Astrocyte (in vitro differentiated cells and primary cell): ENCODE measurements at regions not wholly inside any gene's neighbourhood (a gene's known extent, or its start where the extent isn't known, plus 50 kb on each side); places are given as distances from the start of the nearest gene placed in this dataset.

Experiments
- DNase-seq: peaks from one replicate; pipeline ENCODE4 v3.0.0-alpha.2; 2010; ENCODE audit warnings: low read depth
- FAIRE-seq: peaks from 2 replicates; lab custom pipeline; 2011; peaks lifted over from hg19 to GRCh38; lab: Jason Lieb, UNC
- H2AFZ ChIP-seq: 2 replicates; pipeline ENCODE4 v1.6.0; 2012; ENCODE audit warnings: low read depth, low read length, inconsistent platforms
- H3K27ac ChIP-seq: 2 replicates; pipeline ENCODE4 v1.5.1; 2011; ENCODE audit warnings: low read depth, low read length, inconsistent platforms
- H3K27me3 ChIP-seq: 2 replicates; pipeline ENCODE4 v1.6.0; 2011; ENCODE audit warnings: low read length, inconsistent platforms; ENCODE audit not compliant: insufficient read depth
- H3K36me3 ChIP-seq: 2 replicates; pipeline ENCODE4 v1.5.1; 2011; ENCODE audit warnings: low read length, inconsistent platforms; ENCODE audit not compliant: insufficient read depth
- H3K4me1 ChIP-seq: 2 replicates; pipeline ENCODE4 v1.5.1; 2011; ENCODE audit warnings: low read length, inconsistent platforms; ENCODE audit not compliant: insufficient read depth
- H3K4me2 ChIP-seq: 2 replicates; pipeline ENCODE4 v1.6.0; 2012; ENCODE audit warnings: low read length, inconsistent platforms
- H3K4me3 ChIP-seq: 2 replicates; pipeline ENCODE4 v1.5.1; 2011; ENCODE audit warnings: low read depth, mild to moderate bottlenecking, low read length, inconsistent platforms; ENCODE audit not compliant: insufficient read depth
- H3K79me2 ChIP-seq: 2 replicates; pipeline ENCODE4 v1.6.0; 2012; ENCODE audit warnings: mild to moderate bottlenecking, low read length, inconsistent platforms; ENCODE audit not compliant: insufficient read depth
- H3K9ac ChIP-seq: 2 replicates; pipeline ENCODE4 v1.6.0; 2012; ENCODE audit warnings: mild to moderate bottlenecking, low read length, inconsistent platforms
- H3K9me3 ChIP-seq: 2 replicates; pipeline ENCODE4 v1.5.1; 2012; ENCODE audit warnings: low read depth, mild to moderate bottlenecking, low read length, inconsistent platforms; ENCODE audit not compliant: insufficient read depth
- H4K20me1 ChIP-seq: 2 replicates; pipeline ENCODE4 v1.6.0; 2012; ENCODE audit warnings: low read length, inconsistent platforms; ENCODE audit not compliant: insufficient read depth
- H3K27ac Mint-ChIP-seq: one replicate; pipeline ENCODE4 v1.8.0; 2021; ENCODE audit warnings: mild to moderate bottlenecking, mixed read lengths; ENCODE audit not compliant: unreplicated experiment
- H3K27me3 Mint-ChIP-seq: one replicate; pipeline ENCODE4 v1.8.0; 2021; ENCODE audit warnings: low read depth, mixed read lengths; ENCODE audit not compliant: unreplicated experiment
- H3K36me3 Mint-ChIP-seq: one replicate; pipeline ENCODE4 v1.8.0; 2021; ENCODE audit warnings: low read depth, mixed read lengths; ENCODE audit not compliant: unreplicated experiment
- H3K4me1 Mint-ChIP-seq: one replicate; pipeline ENCODE4 v1.8.0; 2021; ENCODE audit warnings: low read depth, mixed read lengths; ENCODE audit not compliant: unreplicated experiment
- H3K4me3 Mint-ChIP-seq: one replicate; pipeline ENCODE4 v1.8.0; 2021; ENCODE audit warnings: mild to moderate bottlenecking, moderate library complexity, mixed read lengths; ENCODE audit not compliant: unreplicated experiment
- H3K9me3 Mint-ChIP-seq: one replicate; pipeline ENCODE4 v1.8.0; 2021; ENCODE audit warnings: mild to moderate bottlenecking, mixed read lengths; ENCODE audit not compliant: unreplicated experiment
- CTCF ChIP-seq: IDR thresholded peaks from 2 replicates; pipeline ENCODE4 v1.5.1; 2011; ENCODE audit warnings: low read depth, mild to moderate bottlenecking, inconsistent platforms, low read length, moderate library complexity; ENCODE audit not compliant: insufficient read depth
- EZH2 ChIP-seq: IDR thresholded peaks from 2 replicates; pipeline ENCODE4 v1.6.1; 2012; ENCODE audit warnings: mild to moderate bottlenecking, low read length, inconsistent platforms; ENCODE audit not compliant: insufficient read depth

GRCh38 chr5:130796902-130797301 lies 368.2 kb downstream of the HINT1 start:
- no peak overlapping the region for H3K4me3 ChIP-seq
- no peak overlapping the region for H3K9ac ChIP-seq
- Mint-ChIP-seq H3K27ac (no peak overlapping the region), H3K36me3 (no peaks in the 10 kb centered on the region), H3K27me3 (no peaks in the 10 kb centered on the region), H3K9me3 (peaks cover 5% of the 10 kb centered on the region), H3K4me3 (no peak overlapping the region), H3K4me1 (no peaks in the 10 kb centered on the region)
- TF ChIP-seq EZH2 (no peak), CTCF (no peak)
- H3K4me1 ChIP-seq, result no peaks in the 10 kb centered on the region
- H2AFZ ChIP-seq, result no peak overlapping the region
- DNase-seq, result no peak
- no peaks in the 10 kb centered on the region for H3K36me3 ChIP-seq
- H3K27ac ChIP-seq, result no peak overlapping the region
- no peaks in the 10 kb centered on the region for H3K27me3 ChIP-seq
- no peak overlapping the region for H3K4me2 ChIP-seq
- no peak for FAIRE-seq
- H3K9me3 ChIP-seq, result no peaks in the 10 kb centered on the region
- no peaks in the 10 kb centered on the region for H4K20me1 ChIP-seq
- no peaks in the 10 kb centered on the region for H3K79me2 ChIP-seq

GRCh38 chr5:130796032-130796431 lies 369.0 kb downstream of the HINT1 start:
- TF ChIP-seq EZH2 (no peak), CTCF (no peak)
- Histone ChIP-seq H3K27ac (no peak overlapping the region), H4K20me1 (no peaks in the 10 kb centered on the region), H3K9ac (no peak overlapping the region), H3K4me1 (no peaks in the 10 kb centered on the region), H3K79me2 (no peaks in the 10 kb centered on the region), H3K36me3 (no peaks in the 10 kb centered on the region), H3K9me3 (no peaks in the 10 kb centered on the region), H2AFZ (no peak overlapping the region), H3K27me3 (no peaks in the 10 kb centered on the region), H3K4me2 (no peak overlapping the region), H3K4me3 (no peak overlapping the region)
- Mint-ChIP-seq H3K27ac (no peak overlapping the region), H3K27me3 (no peaks in the 10 kb centered on the region), H3K4me3 (no peak overlapping the region), H3K9me3 (peaks cover 2% of the 10 kb centered on the region), H3K36me3 (no peaks in the 10 kb centered on the region), H3K4me1 (no peaks in the 10 kb centered on the region)
- no peak for FAIRE-seq
- no peak for DNase-seq

GRCh38 chr5:130795037-130795436 lies 370.0 kb downstream of the HINT1 start:
- Histone ChIP-seq H3K79me2 (no peaks in the 10 kb centered on the region), H3K27me3 (no peaks in the 10 kb centered on the region), H3K4me2 (no peak overlapping the region), H4K20me1 (no peaks in the 10 kb centered on the region), H3K9me3 (no peaks in the 10 kb centered on the region), H3K27ac (no peak overlapping the region), H3K4me1 (no peaks in the 10 kb centered on the region), H3K4me3 (no peak overlapping the region), H3K9ac (no peak overlapping the region), H2AFZ (no peak overlapping the region), H3K36me3 (no peaks in the 10 kb centered on the region)
- Mint-ChIP-seq H3K4me1 (no peaks in the 10 kb centered on the region), H3K27me3 (no peaks in the 10 kb centered on the region), H3K9me3 (no peaks in the 10 kb centered on the region), H3K36me3 (no peaks in the 10 kb centered on the region), H3K27ac (no peak overlapping the region), H3K4me3 (no peak overlapping the region)
- FAIRE-seq, result no peak
- no peak for TF ChIP-seq EZH2
- no peak for TF ChIP-seq CTCF
- DNase-seq, result no peak
